Panc1 (cell line): ENCODE measurements at regions not wholly inside any gene's neighbourhood (a gene's known extent, or its start where the extent isn't known, plus 50 kb on each side); places are given as distances from the start of the nearest gene placed in this dataset.

ENCODE experiments used
- ATAC-seq: fragments of 200-7000 bp; cut with Tn5 transposase; 2 replicates; pipeline ENCODE4 v1.9.1; 2020; ENCODE audit warnings: mild to moderate bottlenecking, moderate library complexity
- BruUV-seq: library from RNA; stranded (reverse); fragments of 400-500 nt; replicated peaks from 2 replicates; lab custom pipeline; 2021; lab: Mats Ljungman, UMichigan
- CTCF ChIA-PET: fragments of 300-600 bp; sonication (Branson Sonifier 250); formaldehyde crosslinking; loops from one replicate; lab custom pipeline; 2022; ENCODE audit warnings: antibody characterized with exemption; lab: Charles Lee
- POLR2A ChIA-PET: fragments of 300-600 bp; sonication (Branson Sonifier 250); formaldehyde crosslinking; loops from one replicate; lab custom pipeline; 2022; ENCODE audit warnings: antibody characterized with exemption; lab: Charles Lee
- DNase-seq: peaks from one replicate; pipeline ENCODE4 v3.0.0-alpha.2; 2010; ENCODE audit warnings: low read depth, low spot score
- H3K27ac ChIP-seq: 2 replicates; pipeline ENCODE4 v1.5.1; 2011; ENCODE audit warnings: mild to moderate bottlenecking, low read length, inconsistent platforms
- H3K27me3 ChIP-seq: fragments of 200-500 bp; sonication (Bioruptor generic); 2 replicates; pipeline ENCODE4 v1.6.0; 2014; ENCODE audit warnings: low read length, inconsistent platforms; ENCODE audit not compliant: control insufficient read depth, insufficient read depth
- H3K36me3 ChIP-seq: fragments of 200-500 bp; sonication (Bioruptor generic); 2 replicates; pipeline ENCODE4 v1.5.1; 2014; ENCODE audit warnings: inconsistent platforms, mild to moderate bottlenecking, low read length, moderate library complexity; ENCODE audit not compliant: control insufficient read depth, insufficient read depth
- H3K4me1 ChIP-seq: 2 replicates; pipeline ENCODE4 v1.5.1; 2011; ENCODE audit warnings: inconsistent platforms, mild to moderate bottlenecking, low read length, moderate library complexity; ENCODE audit not compliant: control insufficient read depth, insufficient read depth
- H3K4me3 ChIP-seq, 2 experiments: 2 replicates each; pipeline ENCODE4 v1.5.1; 2011 to 2012; ENCODE audit warnings: low read depth in 2 of 2, low read length in 2 of 2, mild to moderate bottlenecking in 2 of 2, inconsistent platforms in 1 of 2, moderate library complexity in 1 of 2
- H3K9me3 ChIP-seq: fragments of 200-500 bp; sonication (Bioruptor generic); 2 replicates; pipeline ENCODE4 v1.5.1; 2014; ENCODE audit warnings: low read depth, mild to moderate bottlenecking, inconsistent platforms, low read length, moderate library complexity; ENCODE audit not compliant: control insufficient read depth, insufficient read depth
- POLR2AphosphoS5 ChIP-seq: IDR thresholded peaks from 2 replicates; pipeline ENCODE4 v1.6.1; 2012; ENCODE audit warnings: mild to moderate bottlenecking, low read depth, low read length, moderate library complexity
- SIN3A ChIP-seq: IDR thresholded peaks from 2 replicates; pipeline ENCODE4 v1.6.1; 2012; ENCODE audit warnings: low read depth, mild to moderate bottlenecking, low read length, moderate library complexity, borderline replicate concordance; ENCODE audit not compliant: insufficient read depth
- TCF7L2 ChIP-seq: IDR thresholded peaks from 2 replicates; pipeline ENCODE4 v1.6.1; 2011; ENCODE audit warnings: mild to moderate bottlenecking, low read depth, low read length, inconsistent platforms
- in situ Hi-C: cut with HindIII; loops from 2 replicates; pipeline ENCODE4 v1.10.0; 2016; ENCODE audit warnings: low sequenced_read_pairs, low pct_unique_long_range_greater_than_20kb
- intact Hi-C: fragments of 100-400 bp; cut with micrococcal nuclease; formaldehyde crosslinking; loops from one replicate; pipeline ENCODE4 v1.10.0; 2022; ENCODE audit not compliant: unreplicated experiment
- TF ChIP-seq, protein P1 (sequence below), 2 experiments: IDR thresholded peaks; 2 replicates each; pipeline ENCODE4 v1.6.1; 2011 to 2012; ENCODE audit warnings: low read depth in 2 of 2, control low read depth in 1 of 2, low read length in 1 of 2, mild to moderate bottlenecking in 1 of 2, moderate library complexity in 1 of 2; ENCODE audit not compliant: insufficient read depth in 1 of 2
- TF ChIP-seq, protein P2 (sequence below): fragments of 450-650 bp; IDR thresholded peaks from 2 replicates; pipeline ENCODE4 v1.5.1; 2017; ENCODE audit warnings: mild to moderate bottlenecking

DNA sequence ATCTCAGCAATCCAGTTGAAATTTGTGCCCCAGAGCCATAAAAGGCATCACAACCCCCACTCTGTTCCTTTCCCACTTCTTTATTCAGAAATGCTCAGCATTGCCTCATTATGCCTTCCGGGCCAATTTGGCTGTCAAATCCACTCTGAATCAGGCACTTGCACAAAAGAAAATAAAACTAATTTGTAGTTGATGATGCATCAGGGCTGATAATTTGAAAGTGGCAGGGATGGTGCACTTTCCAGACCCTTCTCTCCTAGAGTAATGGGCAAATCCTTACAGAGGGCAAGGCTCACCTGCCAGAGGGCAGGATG is 147.9 kb upstream of the PDE1C start:
- Histone ChIP-seq H3K4me3 (no peak overlapping the region), H3K9me3 (no peaks in the 10 kb centered on the region), H3K36me3 (no peaks in the 10 kb centered on the region), H3K27ac (no peak overlapping the region), H3K4me1 (no peaks in the 10 kb centered on the region), H3K27me3 (peaks cover 12% of the 10 kb centered on the region)
- in situ Hi-C loops (no loop called here), intact Hi-C loops (loop anchor here (10.0 kb wide), 1 partner anchor 1083 kb away; no protein-coding TSS in a partner anchor)
- ATAC-seq, result no peak
- ChIA-PET CTCF (no interaction called here), POLR2A (no interaction called here)
- no TSS peak for BruUV-seq
- DNase-seq, result no peak
- TF ChIP-seq SIN3A (no peak), TCF7L2 (no peak), POLR2AphosphoS5 (no peak)
- TF ChIP-seq, protein P1, sequence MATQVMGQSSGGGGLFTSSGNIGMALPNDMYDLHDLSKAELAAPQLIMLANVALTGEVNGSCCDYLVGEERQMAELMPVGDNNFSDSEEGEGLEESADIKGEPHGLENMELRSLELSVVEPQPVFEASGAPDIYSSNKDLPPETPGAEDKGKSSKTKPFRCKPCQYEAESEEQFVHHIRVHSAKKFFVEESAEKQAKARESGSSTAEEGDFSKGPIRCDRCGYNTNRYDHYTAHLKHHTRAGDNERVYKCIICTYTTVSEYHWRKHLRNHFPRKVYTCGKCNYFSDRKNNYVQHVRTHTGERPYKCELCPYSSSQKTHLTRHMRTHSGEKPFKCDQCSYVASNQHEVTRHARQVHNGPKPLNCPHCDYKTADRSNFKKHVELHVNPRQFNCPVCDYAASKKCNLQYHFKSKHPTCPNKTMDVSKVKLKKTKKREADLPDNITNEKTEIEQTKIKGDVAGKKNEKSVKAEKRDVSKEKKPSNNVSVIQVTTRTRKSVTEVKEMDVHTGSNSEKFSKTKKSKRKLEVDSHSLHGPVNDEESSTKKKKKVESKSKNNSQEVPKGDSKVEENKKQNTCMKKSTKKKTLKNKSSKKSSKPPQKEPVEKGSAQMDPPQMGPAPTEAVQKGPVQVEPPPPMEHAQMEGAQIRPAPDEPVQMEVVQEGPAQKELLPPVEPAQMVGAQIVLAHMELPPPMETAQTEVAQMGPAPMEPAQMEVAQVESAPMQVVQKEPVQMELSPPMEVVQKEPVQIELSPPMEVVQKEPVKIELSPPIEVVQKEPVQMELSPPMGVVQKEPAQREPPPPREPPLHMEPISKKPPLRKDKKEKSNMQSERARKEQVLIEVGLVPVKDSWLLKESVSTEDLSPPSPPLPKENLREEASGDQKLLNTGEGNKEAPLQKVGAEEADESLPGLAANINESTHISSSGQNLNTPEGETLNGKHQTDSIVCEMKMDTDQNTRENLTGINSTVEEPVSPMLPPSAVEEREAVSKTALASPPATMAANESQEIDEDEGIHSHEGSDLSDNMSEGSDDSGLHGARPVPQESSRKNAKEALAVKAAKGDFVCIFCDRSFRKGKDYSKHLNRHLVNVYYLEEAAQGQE (IDR thresholded peaks at IDR 0.05; ENCODE audit: insufficient read depth in 1 of 2, low read depth in 2 of 2, low read length in 1 of 2), result no peak
- TF ChIP-seq, protein P2, sequence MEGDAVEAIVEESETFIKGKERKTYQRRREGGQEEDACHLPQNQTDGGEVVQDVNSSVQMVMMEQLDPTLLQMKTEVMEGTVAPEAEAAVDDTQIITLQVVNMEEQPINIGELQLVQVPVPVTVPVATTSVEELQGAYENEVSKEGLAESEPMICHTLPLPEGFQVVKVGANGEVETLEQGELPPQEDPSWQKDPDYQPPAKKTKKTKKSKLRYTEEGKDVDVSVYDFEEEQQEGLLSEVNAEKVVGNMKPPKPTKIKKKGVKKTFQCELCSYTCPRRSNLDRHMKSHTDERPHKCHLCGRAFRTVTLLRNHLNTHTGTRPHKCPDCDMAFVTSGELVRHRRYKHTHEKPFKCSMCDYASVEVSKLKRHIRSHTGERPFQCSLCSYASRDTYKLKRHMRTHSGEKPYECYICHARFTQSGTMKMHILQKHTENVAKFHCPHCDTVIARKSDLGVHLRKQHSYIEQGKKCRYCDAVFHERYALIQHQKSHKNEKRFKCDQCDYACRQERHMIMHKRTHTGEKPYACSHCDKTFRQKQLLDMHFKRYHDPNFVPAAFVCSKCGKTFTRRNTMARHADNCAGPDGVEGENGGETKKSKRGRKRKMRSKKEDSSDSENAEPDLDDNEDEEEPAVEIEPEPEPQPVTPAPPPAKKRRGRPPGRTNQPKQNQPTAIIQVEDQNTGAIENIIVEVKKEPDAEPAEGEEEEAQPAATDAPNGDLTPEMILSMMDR, result no peak

DNA sequence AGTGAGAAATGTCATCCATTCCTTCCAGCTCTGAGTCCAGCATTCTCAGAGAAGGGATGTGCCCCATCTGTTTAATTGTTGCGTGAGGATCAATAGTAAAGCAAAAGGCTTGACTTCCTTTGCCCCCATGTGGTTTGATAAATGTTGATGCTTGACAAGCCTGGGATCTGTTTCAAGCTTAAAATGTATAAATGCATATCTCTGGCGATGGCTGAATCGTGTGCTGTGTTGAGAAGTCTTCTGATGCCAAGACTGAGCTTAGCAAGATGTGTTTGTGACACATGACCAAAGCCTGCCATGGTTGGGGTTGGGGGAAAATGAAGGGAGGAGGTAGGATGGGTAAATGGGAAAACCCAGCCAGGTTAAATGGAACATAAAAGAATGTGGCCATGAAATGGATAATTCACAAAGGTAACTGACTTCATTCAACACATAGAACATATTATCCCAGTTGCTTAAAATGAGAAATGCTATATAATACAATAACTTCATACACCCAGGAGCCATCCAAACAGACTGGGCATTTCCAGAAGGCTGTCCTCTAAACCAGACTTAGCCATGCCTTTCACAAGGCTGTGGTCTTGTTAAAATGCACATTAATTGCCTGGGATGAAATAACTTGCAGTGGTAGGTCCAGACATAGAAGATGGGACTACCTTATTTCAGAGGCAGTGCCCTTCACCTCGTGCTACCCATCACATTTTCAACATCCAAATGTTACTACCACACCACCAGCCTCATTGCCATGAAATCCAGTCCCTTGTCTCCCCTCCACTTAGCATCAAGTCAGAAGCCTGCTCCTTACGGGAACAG is 147.3 kb upstream of the PDE1C start:
- intact Hi-C loops (loop anchor here (10.0 kb wide), 1 partner anchor 1083 kb away; no protein-coding TSS in a partner anchor), in situ Hi-C loops (no loop called here)
- H3K4me1 ChIP-seq, result no peaks in the 10 kb centered on the region
- TF ChIP-seq TCF7L2 (no peak), SIN3A (no peak), POLR2AphosphoS5 (no peak)
- TF ChIP-seq, protein P2, result no peak
- TF ChIP-seq, protein P1 (IDR thresholded peaks at IDR 0.05; ENCODE audit: insufficient read depth in 1 of 2, low read depth in 2 of 2, low read length in 1 of 2), result no peak
- no peaks in the 10 kb centered on the region for H3K9me3 ChIP-seq
- H3K27ac ChIP-seq, result no peak overlapping the region
- H3K27me3 ChIP-seq, result peaks cover 14% of the 10 kb centered on the region
- POLR2A ChIA-PET, result no interaction called here
- no peak overlapping the region for H3K4me3 ChIP-seq
- DNase-seq (no peak), ATAC-seq (no peak)
- no TSS peak for BruUV-seq
- CTCF ChIA-PET, result interaction anchor here (1.2 kb wide), 1 partner anchor 130 kb away, joined by 17 read pairs; no protein-coding TSS in a partner anchor
- no peaks in the 10 kb centered on the region for H3K36me3 ChIP-seq
